ENCODE measurements at regions not wholly inside any gene's neighbourhood (a gene's known extent, or its start where the extent isn't known, plus 50 kb on each side); places are given as distances from the start of the nearest gene placed in this dataset.

DNA sequence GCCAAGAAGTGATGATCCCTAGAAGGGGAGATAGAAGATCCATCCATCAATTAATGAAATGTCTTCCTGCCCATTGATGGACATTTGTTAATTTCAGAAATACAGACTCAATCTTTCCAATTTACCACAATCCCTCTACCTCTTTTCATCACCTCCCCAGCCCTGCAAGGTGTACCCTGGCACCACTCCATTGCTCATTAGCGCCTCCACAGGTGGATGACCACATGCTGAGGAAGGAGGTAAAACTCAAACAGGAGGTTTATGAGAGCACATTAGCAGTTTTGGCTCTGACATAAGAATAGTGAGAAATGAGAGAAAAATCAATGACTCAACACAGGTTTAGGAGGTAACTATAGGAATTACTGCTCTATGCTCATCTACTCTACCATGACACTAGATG is 208.0 kb downstream of the C1D start:
- H3K9me2 ChIP-seq (ENCODE audit: insufficient read depth, low read length): no peaks in the 10 kb centered on the region
- H3F3A ChIP-seq (ENCODE audit: insufficient read depth, low read length, poor library complexity, severe bottlenecking): no peaks in the 10 kb centered on the region
- no peaks in the 10 kb centered on the region for H3K27me3 ChIP-seq (ENCODE audit: insufficient read depth, low read depth, low read length)
- H3K4me3 ChIP-seq (ENCODE audit: low read length): no peak overlapping the region
- no peak overlapping the region for H3K9ac ChIP-seq (ENCODE audit: low read length)
- TF ChIP-seq RAD21 (conservative IDR thresholded peaks at IDR 0.05) (no peak), EZH2 (IDR thresholded peaks at IDR 0.05; ENCODE audit: borderline replicate concordance, insufficient read depth, low read length, poor library complexity, severe bottlenecking) (no peak), POLR2AphosphoS5 (IDR thresholded peaks at IDR 0.05) (no peak), EP300 (conservative IDR thresholded peaks at IDR 0.05; ENCODE audit: poor library complexity, severe bottlenecking) (no peak), SMC3 (conservative IDR thresholded peaks at IDR 0.05; ENCODE audit: poor library complexity) (no peak), MXI1 (conservative IDR thresholded peaks at IDR 0.05; ENCODE audit: poor library complexity, severe bottlenecking) (no peak), TAF1 (IDR thresholded peaks at IDR 0.05; ENCODE audit: low read depth) (no peak)
- TF ChIP-seq, protein P1, sequence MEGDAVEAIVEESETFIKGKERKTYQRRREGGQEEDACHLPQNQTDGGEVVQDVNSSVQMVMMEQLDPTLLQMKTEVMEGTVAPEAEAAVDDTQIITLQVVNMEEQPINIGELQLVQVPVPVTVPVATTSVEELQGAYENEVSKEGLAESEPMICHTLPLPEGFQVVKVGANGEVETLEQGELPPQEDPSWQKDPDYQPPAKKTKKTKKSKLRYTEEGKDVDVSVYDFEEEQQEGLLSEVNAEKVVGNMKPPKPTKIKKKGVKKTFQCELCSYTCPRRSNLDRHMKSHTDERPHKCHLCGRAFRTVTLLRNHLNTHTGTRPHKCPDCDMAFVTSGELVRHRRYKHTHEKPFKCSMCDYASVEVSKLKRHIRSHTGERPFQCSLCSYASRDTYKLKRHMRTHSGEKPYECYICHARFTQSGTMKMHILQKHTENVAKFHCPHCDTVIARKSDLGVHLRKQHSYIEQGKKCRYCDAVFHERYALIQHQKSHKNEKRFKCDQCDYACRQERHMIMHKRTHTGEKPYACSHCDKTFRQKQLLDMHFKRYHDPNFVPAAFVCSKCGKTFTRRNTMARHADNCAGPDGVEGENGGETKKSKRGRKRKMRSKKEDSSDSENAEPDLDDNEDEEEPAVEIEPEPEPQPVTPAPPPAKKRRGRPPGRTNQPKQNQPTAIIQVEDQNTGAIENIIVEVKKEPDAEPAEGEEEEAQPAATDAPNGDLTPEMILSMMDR (IDR thresholded peaks at IDR 0.05; ENCODE audit: poor library complexity, severe bottlenecking): no peak
- no peaks in the 10 kb centered on the region for H3K9me3 ChIP-seq (ENCODE audit: low read length)
- H3K36me3 ChIP-seq (ENCODE audit: insufficient read depth, low read length): no peaks in the 10 kb centered on the region
- H3K27ac ChIP-seq (ENCODE audit: low read length): no peak overlapping the region
- no peak overlapping the region for H3K4me2 ChIP-seq (ENCODE audit: low read length)
- no peaks in the 10 kb centered on the region for H3K79me2 ChIP-seq (replicated peaks; ENCODE audit: insufficient read depth, low read length)
- no peak overlapping the region for H2AFZ ChIP-seq (ENCODE audit: low read depth, low read length)
- no peaks in the 10 kb centered on the region for H4K20me1 ChIP-seq (ENCODE audit: insufficient read depth)

- Histone ChIP-seq H3K27me3 (ENCODE audit: insufficient read depth, low read depth, low read length) (no peaks in the 10 kb centered on the region), H3K9me2 (ENCODE audit: insufficient read depth, low read length) (no peaks in the 10 kb centered on the region), H3K36me3 (ENCODE audit: insufficient read depth, low read length) (no peaks in the 10 kb centered on the region), H2AFZ (ENCODE audit: low read depth, low read length) (no peak overlapping the region), H3K9me3 (ENCODE audit: low read length) (no peaks in the 10 kb centered on the region), H3K4me2 (ENCODE audit: low read length) (no peak overlapping the region), H3K27ac (ENCODE audit: low read length) (no peak overlapping the region), H3F3A (ENCODE audit: insufficient read depth, low read length, poor library complexity, severe bottlenecking) (no peaks in the 10 kb centered on the region), H3K4me3 (ENCODE audit: low read length) (no peak overlapping the region), H3K9ac (ENCODE audit: low read length) (no peak overlapping the region), H3K79me2 (replicated peaks; ENCODE audit: insufficient read depth, low read length) (no peaks in the 10 kb centered on the region), H4K20me1 (ENCODE audit: insufficient read depth) (no peaks in the 10 kb centered on the region)
- TF ChIP-seq RAD21 (conservative IDR thresholded peaks at IDR 0.05) (no peak), SMC3 (conservative IDR thresholded peaks at IDR 0.05; ENCODE audit: poor library complexity) (no peak), POLR2AphosphoS5 (IDR thresholded peaks at IDR 0.05) (no peak), EP300 (conservative IDR thresholded peaks at IDR 0.05; ENCODE audit: poor library complexity, severe bottlenecking) (no peak), EZH2 (IDR thresholded peaks at IDR 0.05; ENCODE audit: borderline replicate concordance, insufficient read depth, low read length, poor library complexity, severe bottlenecking) (no peak), TAF1 (IDR thresholded peaks at IDR 0.05; ENCODE audit: low read depth) (no peak), REST (IDR thresholded peaks at IDR 0.05; ENCODE audit: borderline replicate concordance) (no peak), MXI1 (conservative IDR thresholded peaks at IDR 0.05; ENCODE audit: poor library complexity, severe bottlenecking) (no peak)
- TF ChIP-seq, protein P1 (IDR thresholded peaks at IDR 0.05; ENCODE audit: poor library complexity, severe bottlenecking): no peak
Measured at GRCh38 chr2:67856866-67857265, 205.9 kb downstream of the C1D start.

Data from neural cell (in vitro differentiated cells).